ENCODE measurements at regions not wholly inside any gene's neighbourhood (a gene's known extent, or its start where the extent isn't known, plus 50 kb on each side); places are given as distances from the start of the nearest gene placed in this dataset.

DNA sequence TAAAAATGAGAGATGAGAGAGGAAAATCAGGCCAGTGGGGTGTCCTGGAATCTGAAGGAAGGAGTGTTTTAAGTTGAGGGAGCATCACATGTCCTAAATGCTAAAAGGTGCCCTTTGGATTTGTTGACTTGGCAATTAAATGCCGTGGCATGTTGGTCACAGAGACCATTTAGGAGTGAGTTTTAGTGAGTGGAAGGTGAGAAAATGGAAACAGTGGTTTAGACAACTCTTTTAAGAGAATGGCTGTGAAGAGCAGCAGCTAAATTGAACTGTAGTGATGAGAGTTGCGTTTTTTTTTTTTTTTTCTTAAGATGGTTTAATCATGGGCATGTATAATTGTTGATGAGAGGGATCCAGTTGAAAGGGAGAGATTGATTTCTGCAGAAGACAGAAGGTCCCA lies 95.0 kb downstream of the S1PR1 start:
- H3K4me1 ChIP-seq (ENCODE audit: insufficient read depth, low read length, poor library complexity, severe bottlenecking) = peaks cover 38% of the 10 kb centered on the region
- peak overlapping the region; percentile 28 for H3K4me2 ChIP-seq (ENCODE audit: low read depth, low read length, poor library complexity, severe bottlenecking)
- peaks cover 32% of the 10 kb centered on the region for H3K79me2 ChIP-seq (ENCODE audit: insufficient read depth, low read length)
- H3K27me3 ChIP-seq (ENCODE audit: insufficient read depth, low read length, poor library complexity, severe bottlenecking) = no peaks in the 10 kb centered on the region
- H3F3A ChIP-seq (ENCODE audit: low read depth) = no peaks in the 10 kb centered on the region
- no peaks in the 10 kb centered on the region for H3K36me3 ChIP-seq (ENCODE audit: insufficient read depth, low read length)
- H3K9me2 ChIP-seq (replicated peaks; ENCODE audit: low read depth, low read length) = no peaks in the 10 kb centered on the region
- TF ChIP-seq, protein P1, sequence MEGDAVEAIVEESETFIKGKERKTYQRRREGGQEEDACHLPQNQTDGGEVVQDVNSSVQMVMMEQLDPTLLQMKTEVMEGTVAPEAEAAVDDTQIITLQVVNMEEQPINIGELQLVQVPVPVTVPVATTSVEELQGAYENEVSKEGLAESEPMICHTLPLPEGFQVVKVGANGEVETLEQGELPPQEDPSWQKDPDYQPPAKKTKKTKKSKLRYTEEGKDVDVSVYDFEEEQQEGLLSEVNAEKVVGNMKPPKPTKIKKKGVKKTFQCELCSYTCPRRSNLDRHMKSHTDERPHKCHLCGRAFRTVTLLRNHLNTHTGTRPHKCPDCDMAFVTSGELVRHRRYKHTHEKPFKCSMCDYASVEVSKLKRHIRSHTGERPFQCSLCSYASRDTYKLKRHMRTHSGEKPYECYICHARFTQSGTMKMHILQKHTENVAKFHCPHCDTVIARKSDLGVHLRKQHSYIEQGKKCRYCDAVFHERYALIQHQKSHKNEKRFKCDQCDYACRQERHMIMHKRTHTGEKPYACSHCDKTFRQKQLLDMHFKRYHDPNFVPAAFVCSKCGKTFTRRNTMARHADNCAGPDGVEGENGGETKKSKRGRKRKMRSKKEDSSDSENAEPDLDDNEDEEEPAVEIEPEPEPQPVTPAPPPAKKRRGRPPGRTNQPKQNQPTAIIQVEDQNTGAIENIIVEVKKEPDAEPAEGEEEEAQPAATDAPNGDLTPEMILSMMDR (conservative IDR thresholded peaks at IDR 0.05; ENCODE audit: low read length) = no peak
- no peak for TF ChIP-seq EZH2phosphoT487 (IDR thresholded peaks at IDR 0.05; ENCODE audit: borderline replicate concordance)
- H3K9ac ChIP-seq (ENCODE audit: low read depth, low read length, poor library complexity, severe bottlenecking) = no peak overlapping the region
- no peaks in the 10 kb centered on the region for H3K9me3 ChIP-seq (ENCODE audit: insufficient read depth, low read depth, low read length)
- H3K4me3 ChIP-seq (ENCODE audit: low read length, poor library complexity, severe bottlenecking) = no peak overlapping the region
- no peaks in the 10 kb centered on the region for H4K20me1 ChIP-seq (ENCODE audit: insufficient read depth, low read length, poor library complexity, severe bottlenecking)
- H2AFZ ChIP-seq (ENCODE audit: low read length) = no peak overlapping the region

DNA sequence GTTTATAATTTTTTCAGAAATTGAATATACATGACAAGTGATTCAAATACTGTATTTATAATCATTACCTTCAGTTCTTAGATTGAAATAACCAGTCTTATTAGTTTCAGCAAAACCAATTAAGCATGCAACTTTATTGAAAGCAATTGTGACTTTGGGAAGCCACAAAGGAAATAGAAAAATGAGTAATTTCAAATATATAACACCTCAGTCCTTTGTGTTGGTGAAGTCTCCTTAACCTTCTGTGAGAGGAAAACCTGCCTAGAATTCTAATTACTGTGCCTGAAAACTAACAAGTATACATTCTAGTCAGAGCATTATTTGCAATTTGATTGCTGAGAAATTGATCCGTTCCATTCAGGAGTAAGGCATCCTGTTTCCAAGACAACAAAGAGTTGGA lies 95.8 kb downstream of the S1PR1 start:
- H3K36me3 ChIP-seq (ENCODE audit: insufficient read depth, low read length) = no peaks in the 10 kb centered on the region
- no peak overlapping the region for H3K9ac ChIP-seq (ENCODE audit: low read depth, low read length, poor library complexity, severe bottlenecking)
- H2AFZ ChIP-seq (ENCODE audit: low read length) = no peak overlapping the region
- H3F3A ChIP-seq (ENCODE audit: low read depth) = no peaks in the 10 kb centered on the region
- peaks cover 24% of the 10 kb centered on the region for H3K79me2 ChIP-seq (ENCODE audit: insufficient read depth, low read length)
- no peaks in the 10 kb centered on the region for H3K27me3 ChIP-seq (ENCODE audit: insufficient read depth, low read length, poor library complexity, severe bottlenecking)
- peak overlapping the region; percentile 28 for H3K4me2 ChIP-seq (ENCODE audit: low read depth, low read length, poor library complexity, severe bottlenecking)
- TF ChIP-seq, protein P1 (conservative IDR thresholded peaks at IDR 0.05; ENCODE audit: low read length) = no peak
- TF ChIP-seq EZH2phosphoT487 (IDR thresholded peaks at IDR 0.05; ENCODE audit: borderline replicate concordance) = no peak
- no peaks in the 10 kb centered on the region for H3K9me3 ChIP-seq (ENCODE audit: insufficient read depth, low read depth, low read length)
- no peaks in the 10 kb centered on the region for H3K9me2 ChIP-seq (replicated peaks; ENCODE audit: low read depth, low read length)
- H3K4me3 ChIP-seq (ENCODE audit: low read length, poor library complexity, severe bottlenecking) = no peak overlapping the region
- H3K4me1 ChIP-seq (ENCODE audit: insufficient read depth, low read length, poor library complexity, severe bottlenecking) = peaks cover 36% of the 10 kb centered on the region
- H4K20me1 ChIP-seq (ENCODE audit: insufficient read depth, low read length, poor library complexity, severe bottlenecking) = no peaks in the 10 kb centered on the region

DNA sequence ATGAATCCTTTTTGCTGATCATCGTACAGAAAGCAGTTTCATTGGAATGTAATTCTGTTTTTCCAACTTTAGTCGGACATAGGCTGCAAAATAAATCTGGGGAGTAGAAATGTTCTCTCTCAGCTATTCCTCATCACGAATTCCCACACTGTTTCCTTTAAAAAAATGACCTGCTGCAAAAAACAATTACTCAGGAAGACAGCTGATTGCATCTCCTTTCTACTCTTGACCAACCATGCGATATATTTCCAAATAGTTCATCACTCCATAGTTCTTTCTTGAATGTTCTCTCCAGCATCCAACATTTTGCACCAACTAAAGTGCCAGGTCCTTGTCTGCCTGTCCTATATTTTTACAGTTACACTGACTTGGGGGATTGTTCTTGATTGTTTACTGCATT lies 96.4 kb downstream of the S1PR1 start:
- TF ChIP-seq, protein P1 (conservative IDR thresholded peaks at IDR 0.05; ENCODE audit: low read length) = no peak
- no peak for TF ChIP-seq EZH2phosphoT487 (IDR thresholded peaks at IDR 0.05; ENCODE audit: borderline replicate concordance)
- Histone ChIP-seq H3K79me2 (ENCODE audit: insufficient read depth, low read length) (peaks cover 20% of the 10 kb centered on the region), H3K9me2 (replicated peaks; ENCODE audit: low read depth, low read length) (no peaks in the 10 kb centered on the region), H3K4me1 (ENCODE audit: insufficient read depth, low read length, poor library complexity, severe bottlenecking) (peaks cover 41% of the 10 kb centered on the region), H3K4me2 (ENCODE audit: low read depth, low read length, poor library complexity, severe bottlenecking) (peak overlapping the region; percentile 28), H4K20me1 (ENCODE audit: insufficient read depth, low read length, poor library complexity, severe bottlenecking) (no peaks in the 10 kb centered on the region), H3K36me3 (ENCODE audit: insufficient read depth, low read length) (no peaks in the 10 kb centered on the region), H3K9ac (ENCODE audit: low read depth, low read length, poor library complexity, severe bottlenecking) (no peak overlapping the region), H3F3A (ENCODE audit: low read depth) (no peaks in the 10 kb centered on the region), H3K27me3 (ENCODE audit: insufficient read depth, low read length, poor library complexity, severe bottlenecking) (no peaks in the 10 kb centered on the region), H3K9me3 (ENCODE audit: insufficient read depth, low read depth, low read length) (no peaks in the 10 kb centered on the region), H3K4me3 (ENCODE audit: low read length, poor library complexity, severe bottlenecking) (no peak overlapping the region), H2AFZ (ENCODE audit: low read length) (no peak overlapping the region)

Measured in Loucy (cell line).